HCT116 (cell line): ENCODE measurements at regions not wholly inside any gene's neighbourhood (a gene's known extent, or its start where the extent isn't known, plus 50 kb on each side); places are given as distances from the start of the nearest gene placed in this dataset.

Experiments
- ATAC-seq: fragments of 200-7000 bp; cut with Tn5 transposase; 2 replicates; pipeline ENCODE4 v1.9.1; 2020; ENCODE audit warnings: mild to moderate bottlenecking, moderate library complexity
- BruUV-seq: library from RNA; stranded (reverse); fragments of 400-500 nt; replicated peaks from 2 replicates; lab custom pipeline; 2021; lab: Mats Ljungman, UMichigan
- CTCF ChIA-PET: fragments of 300-600 bp; sonication (Branson Sonifier 250); formaldehyde crosslinking; loops from one replicate; lab custom pipeline; 2021; ENCODE audit warnings: antibody characterized with exemption; lab: Charles Lee
- POLR2A ChIA-PET: fragments of 300-600, 350-600 bp; sonication (Branson Sonifier 250); formaldehyde crosslinking; loops from one replicate; lab custom pipeline; 2021; ENCODE audit warnings: antibody characterized with exemption; lab: Charles Lee
- RAD21 ChIA-PET, 2 experiments: fragments of 300-600 bp; sonication (Branson Sonifier 250); formaldehyde crosslinking; loops; one replicate each; lab custom pipeline; 2023; ENCODE audit warnings: low total read pairs in 2 of 2; ENCODE audit not compliant: uncharacterized antibody in 2 of 2, unreplicated experiment in 2 of 2, low non-redundant PET in 1 of 2; lab: Charles Lee
- DNase-seq: peaks from one replicate; pipeline ENCODE4 v3.0.0-alpha.2; 2010; ENCODE audit warnings: low read depth, low spot score
- H2AFZ ChIP-seq: fragments of 200-600 bp; shearing (Covaris generic), sonication (generic); 2 replicates; pipeline ENCODE4 v1.6.1; 2017; ENCODE audit warnings: low read depth, mixed run types, mixed read lengths, antibody characterized with exemption, low read length; ENCODE audit not compliant: poor library complexity, severe bottlenecking
- H3K27ac ChIP-seq: 2 replicates; pipeline ENCODE4 v1.5.1; 2012; ENCODE audit warnings: low read depth, low read length
- H3K27me3 ChIP-seq: fragments of 200-600 bp; sonication (generic); 2 replicates; pipeline ENCODE4 v1.6.1; 2016; ENCODE audit warnings: mixed run types, low read length, mixed read lengths; ENCODE audit not compliant: insufficient read depth
- H3K36me3 ChIP-seq, 2 experiments: fragments of 200-500 bp in 1 of 2; fragments of 200-600 bp in 1 of 2; sonication (Bioruptor generic) in 1 of 2; sonication (generic) in 1 of 2; 2 replicates each; pipeline versions ENCODE4 v1.5.1 to v1.6.1; 2014 to 2016; ENCODE audit warnings: low read length in 2 of 2, inconsistent platforms in 1 of 2, mixed read lengths in 1 of 2, mixed run types in 1 of 2; ENCODE audit not compliant: insufficient read depth in 2 of 2, control insufficient read depth in 1 of 2
- H3K4me1 ChIP-seq, 2 experiments: fragments of 200-600 bp in 1 of 2; sonication (generic) in 1 of 2; 2 replicates each; pipeline versions ENCODE4 v1.5.1 to v1.6.1; 2012 to 2017; ENCODE audit warnings: low read length in 2 of 2, inconsistent platforms in 1 of 2, mild to moderate bottlenecking in 1 of 2, mixed read lengths in 1 of 2, mixed run types in 1 of 2, moderate library complexity in 1 of 2; ENCODE audit not compliant: insufficient read depth in 2 of 2, control insufficient read depth in 1 of 2
- H3K4me2 ChIP-seq: fragments of 200-600 bp; sonication (generic); 2 replicates; pipeline ENCODE4 v1.6.1; 2017; ENCODE audit warnings: mixed run types, low read length, mixed read lengths
- H3K4me3 ChIP-seq, 2 experiments: fragments of 200-600 bp in 1 of 2; sonication (generic) in 1 of 2; replicated peaks in 1 of 2; 2 replicates each; pipeline ENCODE4 v1.5.1; 2011 to 2016; ENCODE audit warnings: low read length in 2 of 2, control low read depth in 1 of 2, low read depth in 1 of 2, mild to moderate bottlenecking in 1 of 2, mixed read lengths in 1 of 2, mixed run types in 1 of 2
- H3K79me2 ChIP-seq: fragments of 200-600 bp; sonication (generic); 2 replicates; pipeline ENCODE4 v1.6.1; 2017; ENCODE audit warnings: mild to moderate bottlenecking, mixed run types, low read length, moderate library complexity, mixed read lengths; ENCODE audit not compliant: insufficient read depth
- H3K9ac ChIP-seq: fragments of 200-600 bp; sonication (generic); 2 replicates; pipeline ENCODE4 v1.6.1; 2016; ENCODE audit warnings: low read length, mixed read lengths
- H3K9me2 ChIP-seq: fragments of 200-600 bp; sonication (generic), shearing (Covaris generic); 2 replicates; pipeline ENCODE4 v1.6.1; 2017; ENCODE audit warnings: mixed run types, mild to moderate bottlenecking, moderate library complexity; ENCODE audit not compliant: insufficient read depth
- H3K9me3 ChIP-seq, 2 experiments: fragments of 200-500 bp in 1 of 2; fragments of 200-600 bp in 1 of 2; sonication (Bioruptor generic) in 1 of 2; sonication (generic) in 1 of 2; 2 replicates each; pipeline ENCODE4 v1.6.1; 2014 to 2017; ENCODE audit warnings: low read length in 2 of 2, mixed read lengths in 2 of 2, inconsistent platforms in 1 of 2, low read depth in 1 of 2, mild to moderate bottlenecking in 1 of 2, mixed run types in 1 of 2, moderate library complexity in 1 of 2; ENCODE audit not compliant: control insufficient read depth in 1 of 2, insufficient read depth in 1 of 2
- H4K20me1 ChIP-seq: fragments of 200-600 bp; sonication (generic), shearing (Covaris generic); 2 replicates; pipeline ENCODE4 v1.6.1; 2017; ENCODE audit warnings: mixed run types, mild to moderate bottlenecking, moderate library complexity; ENCODE audit not compliant: insufficient read depth
- CBX3 ChIP-seq: IDR thresholded peaks from 2 replicates; pipeline ENCODE4 v1.6.1; 2012; ENCODE audit warnings: low read depth
- EGR1 ChIP-seq: IDR thresholded peaks from 2 replicates; pipeline ENCODE4 v1.6.1; 2012; ENCODE audit warnings: low read depth
- ELF1 ChIP-seq: IDR thresholded peaks from 2 replicates; pipeline ENCODE4 v1.6.1; 2012; ENCODE audit warnings: low read depth, borderline replicate concordance
- EZH2 ChIP-seq: fragments of 200-600 bp; sonication (generic); IDR thresholded peaks from 2 replicates; pipeline ENCODE4 v1.6.1; 2017; ENCODE audit warnings: antibody characterized with exemption, mixed run types
- EZH2phosphoT487 ChIP-seq: fragments of 200-600 bp; IDR thresholded peaks from 2 replicates; pipeline ENCODE4 v1.6.1; 2018; ENCODE audit warnings: antibody characterized with exemption, borderline replicate concordance
- FOSL1 ChIP-seq: IDR thresholded peaks from 2 replicates; pipeline ENCODE4 v1.6.1; 2012; ENCODE audit warnings: low read depth
- JUND ChIP-seq: IDR thresholded peaks from 2 replicates; pipeline ENCODE4 v1.6.1; 2012
- MAX ChIP-seq: IDR thresholded peaks from 2 replicates; pipeline ENCODE4 v1.6.1; 2012
- POLR2A ChIP-seq: IDR thresholded peaks from 2 replicates; pipeline ENCODE4 v1.7.0; 2011; ENCODE audit warnings: borderline replicate concordance; ENCODE audit not compliant: insufficient read depth, insufficient read length; ENCODE audit errors: extremely low read depth
- RAD21 ChIP-seq: IDR thresholded peaks from 2 replicates; pipeline ENCODE4 v1.6.1; 2012; ENCODE audit warnings: low read depth, mild to moderate bottlenecking
- SIN3A ChIP-seq: IDR thresholded peaks from 2 replicates; pipeline ENCODE4 v1.6.1; 2012; ENCODE audit warnings: low read depth
- SP1 ChIP-seq: IDR thresholded peaks from 2 replicates; pipeline ENCODE4 v1.6.1; 2012; ENCODE audit warnings: low read depth
- ZNF274 ChIP-seq: fragments of 200-500 bp; sonication (Bioruptor generic); IDR thresholded peaks from 2 replicates; pipeline ENCODE4 v1.6.1; 2014; ENCODE audit warnings: mild to moderate bottlenecking, low read depth, low read length, inconsistent platforms
- intact Hi-C: fragments of 100-400 bp; cut with micrococcal nuclease; formaldehyde crosslinking; loops from 2 replicates; pipeline ENCODE4 v1.10.0; 2022
- TF ChIP-seq, protein P1 (sequence below), 3 experiments: fragments of 200-600 bp in 1 of 3; sonication (generic) in 1 of 3; IDR thresholded peaks in 2 of 3; conservative IDR thresholded peaks in 1 of 3; 2 replicates each; pipeline ENCODE4 v1.5.1; 2012 to 2017; ENCODE audit warnings: low read depth in 2 of 3, low read length in 2 of 3, antibody characterized with exemption in 1 of 3, borderline replicate concordance in 1 of 3, control low read depth in 1 of 3, mild to moderate bottlenecking in 1 of 3, mixed read lengths in 1 of 3, mixed run types in 1 of 3, moderate library complexity in 1 of 3; ENCODE audit not compliant: insufficient read depth in 1 of 3

GRCh38 chr1:98184856-98185255 is 264.0 kb upstream of the DPYD start:
- no peak overlapping the region for H2AFZ ChIP-seq
- H3K4me2 ChIP-seq, result no peak overlapping the region
- H3K4me1 ChIP-seq, result no peaks in the 10 kb centered on the region
- CTCF ChIA-PET, result no interaction called here
- TF ChIP-seq MAX, result no peak
- TF ChIP-seq SIN3A, result no peak
- TF ChIP-seq, all 23 proteins: peak for 0
- Histone ChIP-seq H3K9ac (no peak overlapping the region), H3K9me2 (no peaks in the 10 kb centered on the region), H3K27me3 (no peaks in the 10 kb centered on the region), H3K36me3 (no peaks in the 10 kb centered on the region), H3K4me3 (no peak overlapping the region), H3K9me3 (no peaks in the 10 kb centered on the region), H4K20me1 (no peaks in the 10 kb centered on the region), H3K79me2 (no peaks in the 10 kb centered on the region), H3K27ac (no peak overlapping the region)
- no peak for ATAC-seq
- no TSS peak for BruUV-seq
- DNase-seq, result no peak
- ChIA-PET POLR2A (no interaction called here), RAD21 (no interaction called here)
- intact Hi-C loops, result no loop called here

DNA sequence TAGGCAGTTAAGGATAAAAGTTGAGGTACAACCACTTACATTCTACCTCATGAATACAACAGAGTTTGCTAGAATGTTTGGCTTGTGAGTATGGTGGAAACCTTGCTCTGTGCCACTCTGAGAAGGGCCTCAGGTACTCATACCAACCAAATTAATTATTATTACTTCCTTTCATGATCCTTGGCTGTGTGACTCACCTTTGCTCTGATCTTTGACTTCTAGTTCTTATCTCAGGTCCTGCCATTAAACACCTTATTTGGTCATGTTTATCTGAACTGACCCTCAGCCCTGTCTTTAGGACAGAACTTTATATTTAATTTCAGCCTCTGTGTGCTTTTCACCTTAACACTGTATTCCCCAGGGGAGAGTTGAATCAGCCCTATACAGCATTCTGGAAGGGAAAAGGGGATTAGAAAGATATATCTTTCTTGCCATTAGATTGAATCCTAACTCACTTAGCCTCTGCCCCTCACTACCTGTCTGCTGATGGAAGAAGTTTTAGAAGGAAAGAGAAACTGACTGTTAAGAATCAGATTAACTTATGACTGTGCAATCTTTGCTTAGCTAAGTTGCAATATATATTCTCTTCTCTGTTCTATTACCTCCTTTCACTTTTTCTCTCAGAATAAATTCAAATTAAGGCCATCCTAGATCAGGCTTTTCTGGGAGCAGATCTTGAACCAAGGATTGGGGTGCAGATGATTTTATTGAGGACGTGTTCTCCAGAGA is 260.4 kb upstream of the DPYD start:
- ATAC-seq, result no peak
- ChIA-PET POLR2A (no interaction called here), RAD21 (no interaction called here), CTCF (no interaction called here)
- H3K4me3 ChIP-seq, result no peak overlapping the region
- no peaks in the 10 kb centered on the region for H3K79me2 ChIP-seq
- no peak overlapping the region for H2AFZ ChIP-seq
- no peak overlapping the region for H3K9ac ChIP-seq
- BruUV-seq, result no TSS peak
- no peak overlapping the region for H3K4me2 ChIP-seq
- DNase-seq, result no peak
- H3K27me3 ChIP-seq, result no peaks in the 10 kb centered on the region
- no peaks in the 10 kb centered on the region for H4K20me1 ChIP-seq
- no peaks in the 10 kb centered on the region for H3K36me3 ChIP-seq
- no peaks in the 10 kb centered on the region for H3K9me3 ChIP-seq
- no peak for TF ChIP-seq CBX3
- no peak for TF ChIP-seq POLR2A
- TF ChIP-seq SP1, result no peak
- no peak for TF ChIP-seq FOSL1
- no peak for TF ChIP-seq EZH2
- TF ChIP-seq, protein P1, sequence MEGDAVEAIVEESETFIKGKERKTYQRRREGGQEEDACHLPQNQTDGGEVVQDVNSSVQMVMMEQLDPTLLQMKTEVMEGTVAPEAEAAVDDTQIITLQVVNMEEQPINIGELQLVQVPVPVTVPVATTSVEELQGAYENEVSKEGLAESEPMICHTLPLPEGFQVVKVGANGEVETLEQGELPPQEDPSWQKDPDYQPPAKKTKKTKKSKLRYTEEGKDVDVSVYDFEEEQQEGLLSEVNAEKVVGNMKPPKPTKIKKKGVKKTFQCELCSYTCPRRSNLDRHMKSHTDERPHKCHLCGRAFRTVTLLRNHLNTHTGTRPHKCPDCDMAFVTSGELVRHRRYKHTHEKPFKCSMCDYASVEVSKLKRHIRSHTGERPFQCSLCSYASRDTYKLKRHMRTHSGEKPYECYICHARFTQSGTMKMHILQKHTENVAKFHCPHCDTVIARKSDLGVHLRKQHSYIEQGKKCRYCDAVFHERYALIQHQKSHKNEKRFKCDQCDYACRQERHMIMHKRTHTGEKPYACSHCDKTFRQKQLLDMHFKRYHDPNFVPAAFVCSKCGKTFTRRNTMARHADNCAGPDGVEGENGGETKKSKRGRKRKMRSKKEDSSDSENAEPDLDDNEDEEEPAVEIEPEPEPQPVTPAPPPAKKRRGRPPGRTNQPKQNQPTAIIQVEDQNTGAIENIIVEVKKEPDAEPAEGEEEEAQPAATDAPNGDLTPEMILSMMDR (IDR thresholded peaks at IDR 0.05 in 2 of 3, conservative IDR thresholded peaks at IDR 0.05 in 1 of 3; ENCODE audit: borderline replicate concordance in 1 of 3, insufficient read depth in 1 of 3, low read depth in 2 of 3, low read length in 2 of 3), result no peak
- no peak for TF ChIP-seq EGR1
- TF ChIP-seq EZH2phosphoT487, result no peak
- no peak for TF ChIP-seq JUND
- TF ChIP-seq SIN3A, result no peak
- TF ChIP-seq MAX, result no peak
- no peak for TF ChIP-seq ZNF274
- no peak for TF ChIP-seq ELF1
- no peak for TF ChIP-seq RAD21
- H3K27ac ChIP-seq, result no peak overlapping the region
- intact Hi-C loops, result no loop called here
- H3K9me2 ChIP-seq, result no peaks in the 10 kb centered on the region
- H3K4me1 ChIP-seq, result no peaks in the 10 kb centered on the region
